ENCODE measurements at regions not wholly inside any gene's neighbourhood (a gene's known extent, or its start where the extent isn't known, plus 50 kb on each side); places are given as distances from the start of the nearest gene placed in this dataset.

GRCh38 chr10:2867788-2868299, 199.5 kb upstream of the PFKP start:
- Histone ChIP-seq H3K27ac (no peak overlapping the region), H3K36me3 (no peaks in the 10 kb centered on the region), H3K4me3 (no peak overlapping the region), H3K4me1 (no peaks in the 10 kb centered on the region), H3K27me3 (peaks cover 0 to 18% of the 10 kb centered on the region in 2 donors), H3K9me3 (no peaks in the 10 kb centered on the region)
- no peak for ATAC-seq
- intact Hi-C loops (cut with DNase I), result no loop called here
- TF ChIP-seq CTCF (IDR thresholded peaks at IDR 0.05), result no peak
- DNase-seq, result no peak

- Histone ChIP-seq H3K36me3 (no peaks in the 10 kb centered on the region), H3K27me3 (peaks cover 0 to 18% of the 10 kb centered on the region in 2 donors), H3K4me3 (no peak overlapping the region), H3K27ac (no peak overlapping the region), H3K9me3 (no peaks in the 10 kb centered on the region), H3K4me1 (no peaks in the 10 kb centered on the region)
- TF ChIP-seq CTCF (IDR thresholded peaks at IDR 0.05), result no peak
- no peak for ATAC-seq
- no peak for DNase-seq
- intact Hi-C loops (cut with DNase I), result no loop called here
Measured at GRCh38 chr10:2866569-2866968, 200.8 kb upstream of the PFKP start.

GRCh38 chr10:2861632-2862210, 205.6 kb upstream of the PFKP start:
- no peak for TF ChIP-seq CTCF (IDR thresholded peaks at IDR 0.05)
- Histone ChIP-seq H3K27me3 (no peaks in the 10 kb centered on the region), H3K9me3 (peaks cover 0 to 19% of the 10 kb centered on the region in 2 donors), H3K36me3 (no peaks in the 10 kb centered on the region), H3K4me1 (no peaks in the 10 kb centered on the region), H3K27ac (no peak overlapping the region), H3K4me3 (no peak overlapping the region)
- DNase-seq, result no peak
- ATAC-seq, result no peak
- intact Hi-C loops (cut with DNase I), result no loop called here

- Histone ChIP-seq H3K36me3 (no peaks in the 10 kb centered on the region), H3K9me3 (peaks cover 0 to 19% of the 10 kb centered on the region in 2 donors), H3K27me3 (peaks cover 0 to 3% of the 10 kb centered on the region in 2 donors), H3K4me3 (no peak overlapping the region), H3K27ac (no peak overlapping the region), H3K4me1 (no peaks in the 10 kb centered on the region)
- intact Hi-C loops (cut with DNase I), result no loop called here
- DNase-seq, result no peak
- no peak for ATAC-seq
- no peak for TF ChIP-seq CTCF (IDR thresholded peaks at IDR 0.05)
Measured at GRCh38 chr10:2858452-2858851, 208.9 kb upstream of the PFKP start.

- intact Hi-C loops (cut with DNase I), result no loop called here
- H3K36me3 ChIP-seq, result no peaks in the 10 kb centered on the region
- ATAC-seq (no peak), DNase-seq (no peak)
- H3K4me1 ChIP-seq, result no peaks in the 10 kb centered on the region
- H3K4me3 ChIP-seq, result no peak overlapping the region
- no peak overlapping the region for H3K27ac ChIP-seq
- TF ChIP-seq CTCF (IDR thresholded peaks at IDR 0.05), result no peak
- H3K27me3 ChIP-seq, result peaks cover 0 to 5% of the 10 kb centered on the region in 2 donors
- peaks cover 0 to 19% of the 10 kb centered on the region in 2 donors for H3K9me3 ChIP-seq
Measured at GRCh38 chr10:2856598-2856997, 210.8 kb upstream of the PFKP start.
